LNCAP (cell line): ENCODE measurements at regions not wholly inside any gene's neighbourhood (a gene's known extent, or its start where the extent isn't known, plus 50 kb on each side); places are given as distances from the start of the nearest gene placed in this dataset.

ENCODE experiments used
- CTCF ChIP-seq: fragments of 450-650 bp; IDR thresholded peaks from 2 replicates; pipeline ENCODE4 v1.5.1; 2017; ENCODE audit warnings: mild to moderate bottlenecking

- TF ChIP-seq CTCF, result no peak
Measured at GRCh38 chr15:36362509-36362915, 216.9 kb upstream of the CDIN1 start.

GRCh38 chr15:36363335-36363734 lies 216.1 kb upstream of the CDIN1 start:
- TF ChIP-seq CTCF, result no peak

- no peak for TF ChIP-seq CTCF
Measured at GRCh38 chr15:36364377-36364776, 215.0 kb upstream of the CDIN1 start.

- no peak for TF ChIP-seq CTCF
Measured at GRCh38 chr15:36365963-36366362, 213.5 kb upstream of the CDIN1 start.

GRCh38 chr15:36370051-36370730 lies 209.2 kb upstream of the CDIN1 start:
- no peak for TF ChIP-seq CTCF

GRCh38 chr15:36370731-36371112 lies 208.7 kb upstream of the CDIN1 start:
- TF ChIP-seq CTCF, result no peak

GRCh38 chr15:36371509-36371908 lies 207.9 kb upstream of the CDIN1 start:
- TF ChIP-seq CTCF, result no peak

GRCh38 chr15:36372968-36373367 lies 206.5 kb upstream of the CDIN1 start:
- TF ChIP-seq CTCF, result no peak
